Kidney epithelial cell (primary cell): ENCODE measurements at regions not wholly inside any gene's neighbourhood (a gene's known extent, or its start where the extent isn't known, plus 50 kb on each side); places are given as distances from the start of the nearest gene placed in this dataset.

Experiments used
- DNase-seq: peaks from one replicate; pipeline ENCODE4 v3.0.0-alpha.2; 2010; ENCODE audit warnings: low read depth
- H3K27me3 ChIP-seq: 2 replicates; pipeline ENCODE4 v1.6.0; 2011; ENCODE audit warnings: low read length; ENCODE audit not compliant: control insufficient read depth, insufficient read depth
- H3K36me3 ChIP-seq: 2 replicates; pipeline ENCODE4 v1.5.1; 2011; ENCODE audit warnings: low read length; ENCODE audit not compliant: control insufficient read depth, insufficient read depth
- H3K4me3 ChIP-seq: 2 replicates; pipeline ENCODE4 v1.5.1; 2011; ENCODE audit warnings: low read depth, mild to moderate bottlenecking, control low read depth, low read length
- CTCF ChIP-seq: IDR thresholded peaks from 2 replicates; pipeline ENCODE4 v1.5.1; 2011; ENCODE audit warnings: mild to moderate bottlenecking, moderate library complexity, low read length, control low read depth, inconsistent platforms; ENCODE audit not compliant: insufficient read depth, poor library complexity, severe bottlenecking

- no peaks in the 10 kb centered on the region for H3K36me3 ChIP-seq
- no peak for DNase-seq
- no peak for TF ChIP-seq CTCF
These were observed 270.0 kb upstream of the CAND1 start for GRCh38 chr12:66999141-66999540.

GRCh38 chr12:67001251-67001650 is 267.9 kb upstream of the CAND1 start:
- no peak for TF ChIP-seq CTCF
- no peak for DNase-seq
- no peaks in the 10 kb centered on the region for H3K27me3 ChIP-seq
- no peak overlapping the region for H3K4me3 ChIP-seq
- no peaks in the 10 kb centered on the region for H3K36me3 ChIP-seq

More at GRCh38 chr12:66999141-66999540, 270.0 kb upstream of the CAND1 start:
- Histone ChIP-seq H3K4me3 (no peak overlapping the region), H3K27me3 (no peaks in the 10 kb centered on the region)

- H3K36me3 ChIP-seq = no peaks in the 10 kb centered on the region
- peak; percentile 10 for DNase-seq
These were observed 266.4 kb upstream of the CAND1 start for GRCh38 chr12:67002720-67003119.

GRCh38 chr12:67006610-67007009 is 262.5 kb upstream of the CAND1 start:
- no peak for TF ChIP-seq CTCF
- no peaks in the 10 kb centered on the region for H3K27me3 ChIP-seq
- no peaks in the 10 kb centered on the region for H3K36me3 ChIP-seq
- H3K4me3 ChIP-seq = no peak overlapping the region
- no peak for DNase-seq

More at GRCh38 chr12:67002720-67003119, 266.4 kb upstream of the CAND1 start:
- Histone ChIP-seq H3K4me3 (no peak overlapping the region), H3K27me3 (no peaks in the 10 kb centered on the region)
- TF ChIP-seq CTCF = no peak

- H3K27me3 ChIP-seq = no peaks in the 10 kb centered on the region
- no peaks in the 10 kb centered on the region for H3K36me3 ChIP-seq
- H3K4me3 ChIP-seq = no peak overlapping the region
- no peak for DNase-seq
- TF ChIP-seq CTCF = no peak
These were observed 254.5 kb upstream of the CAND1 start for GRCh38 chr12:67014642-67015041.

GRCh38 chr12:67018105-67018504 is 251.1 kb upstream of the CAND1 start:
- Histone ChIP-seq H3K36me3 (no peaks in the 10 kb centered on the region), H3K4me3 (no peak overlapping the region), H3K27me3 (no peaks in the 10 kb centered on the region)
- DNase-seq = no peak
- no peak for TF ChIP-seq CTCF
